ENCODE measurements at regions not wholly inside any gene's neighbourhood (a gene's known extent, or its start where the extent isn't known, plus 50 kb on each side); places are given as distances from the start of the nearest gene placed in this dataset.

GRCh38 chr2:146119586-146119985 lies 1599.7 kb upstream of the ZEB2 start:
- no peak for TF ChIP-seq CTCF (IDR thresholded peaks at IDR 0.05; ENCODE audit: control insufficient read depth, extremely low read depth, insufficient read depth)
- no peak for DNase-seq (ENCODE audit: low read depth)
- no peak overlapping the region for H3K4me3 ChIP-seq (ENCODE audit: low read depth, low read length)

GRCh38 chr2:146108993-146109392 lies 1589.1 kb upstream of the ZEB2 start:
- no peak for TF ChIP-seq CTCF (IDR thresholded peaks at IDR 0.05; ENCODE audit: control insufficient read depth, extremely low read depth, insufficient read depth)
- DNase-seq (ENCODE audit: low read depth), result no peak
- no peak overlapping the region for H3K4me3 ChIP-seq (ENCODE audit: low read depth, low read length)

GRCh38 chr2:146094185-146094584 lies 1574.3 kb upstream of the ZEB2 start:
- no peak for DNase-seq (ENCODE audit: low read depth)
- TF ChIP-seq CTCF (IDR thresholded peaks at IDR 0.05; ENCODE audit: control insufficient read depth, extremely low read depth, insufficient read depth), result no peak
- no peak overlapping the region for H3K4me3 ChIP-seq (ENCODE audit: low read depth, low read length)

- TF ChIP-seq CTCF (IDR thresholded peaks at IDR 0.05; ENCODE audit: control insufficient read depth, extremely low read depth, insufficient read depth), result no peak
- no peak for DNase-seq (ENCODE audit: low read depth)
- H3K4me3 ChIP-seq (ENCODE audit: low read depth, low read length), result no peak overlapping the region
Observed at GRCh38 chr2:146081459-146081858, 1561.5 kb upstream of the ZEB2 start.

GRCh38 chr2:146080925-146081324 lies 1561.0 kb upstream of the ZEB2 start:
- DNase-seq (ENCODE audit: low read depth), result no peak
- no peak overlapping the region for H3K4me3 ChIP-seq (ENCODE audit: low read depth, low read length)
- no peak for TF ChIP-seq CTCF (IDR thresholded peaks at IDR 0.05; ENCODE audit: control insufficient read depth, extremely low read depth, insufficient read depth)

GRCh38 chr2:146079216-146079615 lies 1559.3 kb upstream of the ZEB2 start:
- H3K4me3 ChIP-seq (ENCODE audit: low read depth, low read length), result no peak overlapping the region
- no peak for DNase-seq (ENCODE audit: low read depth)
- TF ChIP-seq CTCF (IDR thresholded peaks at IDR 0.05; ENCODE audit: control insufficient read depth, extremely low read depth, insufficient read depth), result no peak

- no peak for DNase-seq (ENCODE audit: low read depth)
- H3K4me3 ChIP-seq (ENCODE audit: low read depth, low read length), result no peak overlapping the region
- no peak for TF ChIP-seq CTCF (IDR thresholded peaks at IDR 0.05; ENCODE audit: control insufficient read depth, extremely low read depth, insufficient read depth)
Observed at GRCh38 chr2:146077156-146077555, 1557.2 kb upstream of the ZEB2 start.
